T-helper 2 cell treated with Interferon-gamma antibody and Interleukin-4, amounts not matched to agents 100 ng/mL and 5 ng/mL, for 36 hours (primary cell): ENCODE measurements at regions not wholly inside any gene's neighbourhood (a gene's known extent, or its start where the extent isn't known, plus 50 kb on each side); places are given as distances from the start of the nearest gene placed in this dataset.

Source experiments
- intact Hi-C: fragments of 100-400 bp; cut with micrococcal nuclease; formaldehyde crosslinking; loops from one replicate; pipeline ENCODE4 v1.15.1; 2023

GRCh38 chr18:41371156-41372045 is 583.6 kb upstream of the PIK3C3 start:
- intact Hi-C loops: no loop called here

GRCh38 chr18:41370740-41371139 is 584.3 kb upstream of the PIK3C3 start:
- intact Hi-C loops: no loop called here

- intact Hi-C loops: no loop called here
These were observed 597.3 kb upstream of the PIK3C3 start for GRCh38 chr18:41357708-41358107.

GRCh38 chr18:41353777-41354528 is 601.1 kb upstream of the PIK3C3 start:
- intact Hi-C loops: no loop called here

GRCh38 chr18:41351430-41351829 is 603.6 kb upstream of the PIK3C3 start:
- intact Hi-C loops: no loop called here

GRCh38 chr18:41347057-41347456 is 608.0 kb upstream of the PIK3C3 start:
- intact Hi-C loops: no loop called here

- intact Hi-C loops: no loop called here
These were observed 611.2 kb upstream of the PIK3C3 start for GRCh38 chr18:41343808-41344207.

- intact Hi-C loops: no loop called here
These were observed 616.7 kb upstream of the PIK3C3 start for GRCh38 chr18:41338341-41338740.

GRCh38 chr18:41331661-41332060 is 623.4 kb upstream of the PIK3C3 start:
- intact Hi-C loops: no loop called here

GRCh38 chr18:41326311-41326710 is 628.7 kb upstream of the PIK3C3 start:
- intact Hi-C loops: no loop called here

GRCh38 chr18:41324934-41325333 is 630.1 kb upstream of the PIK3C3 start:
- intact Hi-C loops: no loop called here

GRCh38 chr18:41324020-41324791 is 630.8 kb upstream of the PIK3C3 start:
- intact Hi-C loops: no loop called here

- intact Hi-C loops: no loop called here
These were observed 632.0 kb upstream of the PIK3C3 start for GRCh38 chr18:41323044-41323443.

- intact Hi-C loops: no loop called here
These were observed 634.9 kb upstream of the PIK3C3 start for GRCh38 chr18:41320100-41320499.

- intact Hi-C loops: no loop called here
These were observed 639.9 kb upstream of the PIK3C3 start for GRCh38 chr18:41315134-41315533.

GRCh38 chr18:41311571-41312547 is 643.2 kb upstream of the PIK3C3 start:
- intact Hi-C loops: no loop called here

GRCh38 chr18:41297740-41298139 is 657.3 kb upstream of the PIK3C3 start:
- intact Hi-C loops: no loop called here

- intact Hi-C loops: no loop called here
These were observed 685.7 kb upstream of the PIK3C3 start for GRCh38 chr18:41269294-41269693.

- intact Hi-C loops: no loop called here
These were observed 686.8 kb upstream of the PIK3C3 start for GRCh38 chr18:41268271-41268670.

- intact Hi-C loops: no loop called here
These were observed 688.4 kb upstream of the PIK3C3 start for GRCh38 chr18:41266616-41267015.

GRCh38 chr18:41266204-41266603 is 688.8 kb upstream of the PIK3C3 start:
- intact Hi-C loops: no loop called here
